GM18498 (cell line): ENCODE measurements at regions not wholly inside any gene's neighbourhood (a gene's known extent, or its start where the extent isn't known, plus 50 kb on each side); places are given as distances from the start of the nearest gene placed in this dataset.

Source experiments
- ATAC-seq: cut with Tn5 transposase; IDR thresholded peaks from one replicate; pipeline ENCODE4 v1.9.1; 2021; ENCODE audit warnings: mild to moderate bottlenecking, moderate library complexity; ENCODE audit not compliant: unreplicated experiment

DNA sequence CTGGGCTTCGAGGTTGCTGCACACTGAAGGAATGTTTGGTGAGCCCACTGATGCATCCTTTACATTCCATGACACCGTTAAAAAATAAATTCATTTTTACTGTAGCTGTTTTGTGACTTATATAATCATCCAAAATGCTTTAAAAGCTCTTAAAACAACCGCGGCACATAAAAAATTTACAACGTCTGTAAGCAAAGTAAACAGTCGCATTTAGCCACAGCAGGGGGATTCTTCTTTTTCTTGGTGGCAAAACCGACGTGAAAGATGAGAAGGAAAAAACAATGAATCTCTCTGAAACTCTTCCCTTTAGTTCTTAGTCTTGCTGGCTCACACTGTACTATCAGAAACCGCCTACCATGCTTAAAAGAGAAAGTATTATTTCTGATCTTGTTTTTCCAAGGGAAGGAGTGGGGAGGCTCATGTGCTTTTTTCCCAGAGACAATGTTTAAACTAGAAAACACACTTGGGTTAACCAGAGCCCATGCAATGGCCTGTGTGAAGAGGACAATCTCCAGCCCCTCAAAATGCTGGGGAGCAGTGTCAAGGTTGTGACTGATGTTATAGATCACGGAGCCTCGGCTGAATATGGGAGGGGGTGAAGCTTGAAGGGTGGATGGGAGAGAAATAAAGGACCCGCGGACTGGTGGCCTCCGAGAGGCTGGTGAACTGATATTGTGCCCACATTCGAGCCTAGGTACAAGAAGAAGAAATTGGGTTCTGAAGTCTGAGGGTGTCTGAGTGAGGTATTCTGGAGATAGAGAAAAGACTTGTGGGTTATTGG is 91.1 kb downstream of the IRF8 start:
- ATAC-seq = no peak

- peak; percentile 30 for ATAC-seq
Observed at GRCh38 chr16:85990861-85991301, 91.9 kb downstream of the IRF8 start.

DNA sequence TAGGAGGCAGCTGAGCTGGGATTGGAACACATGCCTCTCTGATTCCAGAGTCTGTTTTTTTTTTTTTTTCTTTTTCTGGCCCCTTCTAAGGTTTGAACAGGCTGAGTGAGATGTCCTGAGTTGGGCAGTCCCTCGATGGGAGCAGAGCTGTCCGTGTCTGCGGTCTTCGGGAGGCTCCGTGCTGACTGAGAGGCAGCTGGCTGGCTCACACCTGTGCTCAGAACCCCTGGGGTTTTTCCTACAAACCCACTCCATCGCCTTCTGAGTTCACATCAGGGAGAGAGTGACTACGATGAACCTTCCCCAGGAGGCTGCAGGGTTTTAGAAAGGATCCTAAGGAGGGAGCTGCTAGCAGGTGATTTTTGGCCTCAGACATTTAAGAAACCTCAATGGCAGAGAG is 92.5 kb downstream of the IRF8 start:
- ATAC-seq = no peak

GRCh38 chr16:85991856-85992255 is 92.9 kb downstream of the IRF8 start:
- no peak for ATAC-seq

DNA sequence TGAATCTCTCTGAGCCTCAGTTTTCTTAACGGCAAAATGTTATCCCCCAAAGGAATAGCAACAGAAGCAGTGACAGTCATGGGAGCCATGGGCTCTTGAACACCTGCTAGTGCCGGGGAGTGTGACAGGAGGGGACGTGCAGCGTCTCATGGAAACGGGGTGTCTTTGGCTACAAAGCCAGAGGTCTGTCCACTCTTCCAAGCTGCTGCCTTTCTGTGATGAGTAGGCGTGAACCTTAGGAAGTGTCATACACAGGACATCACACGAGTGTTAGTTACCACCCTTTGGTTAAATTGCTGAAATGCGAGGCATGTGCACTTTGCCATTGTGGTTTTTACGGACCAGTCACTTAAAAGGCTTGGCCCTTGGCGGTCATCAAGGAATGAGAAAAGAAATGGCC is 93.4 kb downstream of the IRF8 start:
- no peak for ATAC-seq

DNA sequence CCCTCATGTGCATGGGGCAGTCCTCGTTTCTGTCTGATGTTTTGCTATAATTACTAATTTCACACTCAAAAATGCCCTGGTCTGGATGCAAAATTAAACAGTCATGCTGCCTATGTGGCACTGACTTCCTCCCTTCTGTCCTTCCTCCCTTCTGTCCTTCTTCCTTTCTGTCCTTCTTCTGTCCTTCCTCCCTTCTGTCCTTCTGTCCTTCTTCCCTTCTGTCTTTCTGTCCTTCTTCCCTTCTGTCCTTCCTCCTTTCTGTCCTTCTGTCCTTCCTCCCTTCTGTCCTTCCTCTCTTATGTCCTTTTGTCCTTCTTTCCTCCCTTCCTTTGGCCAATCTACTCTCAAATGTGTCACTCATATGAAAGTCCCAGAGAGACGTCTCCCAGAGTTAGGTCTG is 93.8 kb downstream of the IRF8 start:
- no peak for ATAC-seq

DNA sequence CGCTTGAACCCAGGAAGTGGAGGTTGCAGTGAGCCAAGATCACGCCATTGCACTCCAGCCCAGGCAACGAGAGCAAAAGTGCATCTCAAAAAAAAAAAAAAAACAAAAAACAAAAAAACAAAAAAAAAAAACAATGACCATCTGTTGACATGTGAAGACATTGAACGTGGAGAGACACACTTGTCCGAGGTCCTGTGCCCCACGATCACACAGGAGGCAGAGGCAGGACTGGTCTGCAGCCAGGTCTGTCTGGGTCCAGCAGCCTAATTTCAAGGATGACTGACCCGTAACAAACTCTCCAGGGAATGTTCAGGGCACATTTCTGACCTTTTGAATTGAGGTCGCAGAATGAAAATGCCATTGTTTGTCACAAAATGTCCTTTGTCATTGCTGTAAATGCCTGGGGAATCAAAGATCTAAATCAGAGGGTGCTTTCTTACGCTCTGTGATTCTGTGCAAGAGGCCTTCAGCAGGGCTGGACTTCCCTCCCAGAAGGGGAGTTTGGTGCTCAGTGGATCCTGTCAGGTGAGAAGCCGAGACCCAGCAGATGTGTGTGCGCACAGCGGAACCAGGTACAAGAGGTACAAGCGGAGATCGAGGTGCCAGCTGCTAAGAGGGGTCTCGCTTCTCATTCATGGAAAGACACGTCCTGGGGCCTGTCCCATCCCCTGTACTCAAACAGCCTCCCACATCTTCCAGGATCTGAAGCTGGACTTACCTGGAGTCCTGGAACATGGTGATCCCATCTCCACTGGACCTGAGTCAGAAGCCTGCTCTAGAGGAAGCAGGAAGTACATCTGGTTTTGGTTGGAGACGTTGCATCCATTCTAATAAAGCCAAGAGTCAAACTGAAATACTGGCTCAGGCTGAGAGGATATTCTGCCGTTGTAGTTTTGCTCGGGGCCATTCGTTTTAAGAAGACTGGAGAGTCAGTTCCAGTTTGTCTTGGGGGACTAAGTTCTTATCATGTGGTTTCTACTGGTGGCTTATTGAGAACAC is 95.8 kb downstream of the IRF8 start:
- no peak for ATAC-seq

GRCh38 chr16:85995541-85996423 is 96.8 kb downstream of the IRF8 start:
- peak; percentile 53 for ATAC-seq

- no peak for ATAC-seq
Observed at GRCh38 chr16:85996843-85997242, 97.9 kb downstream of the IRF8 start.

GRCh38 chr16:85998171-85998867 is 99.4 kb downstream of the IRF8 start:
- ATAC-seq = no peak

DNA sequence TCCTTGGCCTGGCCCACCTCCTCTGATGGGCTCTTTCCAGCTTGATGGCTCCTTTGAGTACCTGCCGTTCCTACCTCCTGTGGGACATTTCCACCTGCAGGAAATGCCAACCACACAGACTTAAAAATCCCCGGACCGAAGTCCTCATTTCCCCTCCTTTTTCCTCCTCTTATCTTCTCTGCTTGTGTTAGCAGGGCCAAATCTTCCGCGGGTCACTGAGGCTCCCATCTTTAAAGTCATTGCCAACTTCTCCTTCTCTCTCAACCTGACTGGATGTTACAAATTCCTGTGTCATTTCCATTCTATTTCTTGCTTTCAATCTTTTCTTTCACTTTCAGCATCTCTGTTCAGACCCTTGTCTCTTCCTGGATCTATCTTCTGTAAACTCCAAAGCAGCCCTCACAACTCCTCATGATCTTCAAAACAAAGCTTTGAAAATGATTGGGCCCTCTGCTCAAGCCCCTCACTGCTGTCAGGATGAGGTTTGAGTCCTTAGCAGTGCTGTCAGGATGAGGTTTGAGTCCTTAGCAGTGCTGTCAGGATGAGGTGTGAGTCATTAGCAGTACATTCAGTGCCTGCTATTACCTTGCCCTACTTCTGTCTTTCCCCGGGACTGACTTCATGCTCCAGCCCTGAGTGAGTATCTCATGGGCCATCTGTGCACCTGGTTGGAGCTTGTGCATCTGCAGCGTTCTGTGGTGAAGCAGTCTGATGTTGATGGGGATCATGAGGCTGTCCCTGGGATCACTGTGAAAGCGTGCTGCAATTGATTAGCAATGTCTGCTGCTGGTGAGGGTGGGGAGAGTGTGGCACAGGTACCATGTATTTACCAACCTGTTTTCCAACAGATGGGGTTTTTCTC is 100.1 kb downstream of the IRF8 start:
- ATAC-seq = no peak

- ATAC-seq = no peak
Observed at GRCh38 chr16:85999778-86000177, 100.8 kb downstream of the IRF8 start.

DNA sequence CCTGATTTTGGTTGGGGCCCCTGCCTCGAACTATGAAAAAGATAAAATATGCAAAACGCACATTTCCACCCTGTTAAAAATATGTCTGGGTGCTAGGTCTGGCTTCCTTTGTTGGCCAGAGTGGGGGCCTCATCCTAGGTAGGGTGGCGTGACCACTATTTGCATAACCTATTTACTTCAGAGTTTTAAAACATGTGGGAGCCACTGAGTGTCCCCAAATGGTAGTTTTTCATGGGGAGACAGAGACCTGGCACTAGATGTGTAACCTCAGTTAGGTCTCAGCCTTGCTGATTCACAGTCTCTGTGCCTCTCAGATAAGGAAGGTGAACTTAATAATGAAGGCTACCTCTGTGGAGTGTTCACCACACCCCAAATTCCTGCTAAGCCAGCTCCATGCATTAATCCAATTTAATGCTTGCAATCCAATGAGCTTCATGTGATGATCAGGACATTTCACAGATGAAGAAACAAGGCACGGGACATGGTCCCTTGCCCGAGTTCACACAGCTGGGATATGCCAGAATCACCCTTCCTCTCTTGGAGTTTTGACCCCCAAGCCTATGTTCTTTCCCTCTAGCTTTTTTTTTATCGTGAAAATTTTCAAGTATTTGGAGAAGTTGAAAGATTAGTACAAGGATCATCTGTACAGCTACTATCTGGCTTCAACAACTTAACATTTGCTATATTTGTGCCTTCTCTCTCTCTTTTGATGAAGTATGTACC is 103.4 kb downstream of the IRF8 start:
- ATAC-seq = peak; percentile 89

DNA sequence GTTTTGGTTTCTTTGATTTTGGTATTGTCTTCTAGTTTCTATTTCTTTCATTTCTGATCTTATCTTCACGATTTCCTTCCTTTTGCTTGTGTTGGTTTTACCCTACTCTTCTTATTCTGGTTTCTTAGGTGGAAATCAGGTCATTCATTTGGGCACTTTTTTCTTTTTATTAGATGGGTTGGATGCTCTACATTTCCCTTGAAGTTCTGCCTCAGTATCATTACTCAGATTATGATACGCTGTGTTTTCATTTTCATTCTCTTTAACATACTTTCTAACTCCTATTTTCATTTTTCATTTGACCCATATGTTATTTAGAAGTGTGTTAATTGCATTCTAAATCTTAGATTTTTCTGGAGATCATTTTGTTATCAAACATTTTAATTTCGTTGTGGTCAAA is 108.6 kb downstream of the IRF8 start:
- no peak for ATAC-seq

GRCh38 chr16:86010680-86011141 is 111.7 kb downstream of the IRF8 start:
- no peak for ATAC-seq

DNA sequence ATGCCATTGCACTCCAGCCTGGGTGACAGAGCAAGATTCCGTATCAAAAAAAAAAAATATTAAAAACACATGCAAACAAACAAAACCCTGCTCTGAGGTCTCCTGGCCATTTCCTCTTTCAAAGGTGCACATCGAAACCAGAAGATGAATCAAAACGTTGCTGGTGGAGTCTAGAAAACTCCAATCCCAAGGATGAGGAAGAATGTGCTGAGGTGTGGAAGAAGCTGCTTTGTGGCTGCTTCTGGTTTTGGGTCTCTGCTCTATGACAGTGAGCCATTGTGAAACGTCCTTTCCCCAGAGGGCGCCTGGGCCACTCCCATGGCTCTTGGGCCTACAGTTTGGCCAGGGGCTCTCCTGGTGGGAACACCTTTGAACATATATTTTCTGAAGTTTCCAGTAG is 112.6 kb downstream of the IRF8 start:
- ATAC-seq = no peak

DNA sequence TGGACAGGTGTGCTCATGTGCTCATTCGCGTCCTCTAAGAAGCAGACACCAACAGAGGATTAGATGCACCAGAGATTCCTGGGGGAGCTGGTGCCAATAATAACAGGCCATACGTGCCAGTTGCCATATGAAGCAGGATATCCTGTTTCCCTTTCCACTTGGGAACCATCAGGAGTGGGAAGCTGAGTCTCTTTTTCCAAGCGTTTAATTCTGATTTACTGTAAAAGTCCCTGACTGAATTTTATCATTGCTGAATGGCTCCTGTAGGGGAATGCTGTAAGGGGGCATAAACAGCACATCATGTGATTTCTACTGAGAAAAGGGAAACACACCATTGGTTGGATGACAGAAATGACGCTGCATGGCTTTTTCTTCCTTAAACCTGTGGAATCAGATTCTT is 113.3 kb downstream of the IRF8 start:
- no peak for ATAC-seq

GRCh38 chr16:86013867-86014266 is 114.9 kb downstream of the IRF8 start:
- no peak for ATAC-seq

GRCh38 chr16:86015606-86016005 is 116.6 kb downstream of the IRF8 start:
- no peak for ATAC-seq
